ENCODE measurements at regions not wholly inside any gene's neighbourhood (a gene's known extent, or its start where the extent isn't known, plus 50 kb on each side); places are given as distances from the start of the nearest gene placed in this dataset.

- Histone ChIP-seq H3K4me3 (ENCODE audit: low read length in 3 of 3) (no peak overlapping the region), H3K4me1 (ENCODE audit: control insufficient read depth in 2 of 3, insufficient read depth in 2 of 3, low read depth in 1 of 3, low read length in 3 of 3) (peaks cover 0 to 2% (median 0%) of the 10 kb centered on the region in 3 donors), H3K27ac (ENCODE audit: low read depth in 2 of 2, low read length in 2 of 2) (no peak overlapping the region), H3K9me3 (ENCODE audit: control insufficient read depth in 2 of 3, insufficient read depth in 1 of 3, low read length in 3 of 3) (no peaks in the 10 kb centered on the region), H3K9ac (ENCODE audit: low read length in 3 of 3) (no peak overlapping the region), H3K27me3 (ENCODE audit: control insufficient read depth, insufficient read depth, low read length) (no peaks in the 10 kb centered on the region), H3K36me3 (ENCODE audit: control insufficient read depth in 2 of 3, insufficient read depth in 3 of 3, low read length in 3 of 3) (no peaks in the 10 kb centered on the region)
- intact Hi-C loops (cut with DNase I) = no loop called here
- DNase-seq (no peak), FAIRE-seq (no peak)
- TF ChIP-seq CTCF (IDR thresholded peaks at IDR 0.05; ENCODE audit: borderline replicate concordance, extremely low read depth, insufficient read depth) = no peak
Measured at GRCh38 chr22:27682437-27682836, 119.1 kb downstream of the MN1 start.

- no peaks in the 10 kb centered on the region for H3K36me3 ChIP-seq (ENCODE audit: control insufficient read depth in 2 of 3, insufficient read depth in 3 of 3, low read length in 3 of 3)
- intact Hi-C loops (cut with DNase I) = no loop called here
- no peak overlapping the region for H3K27ac ChIP-seq (ENCODE audit: low read depth in 2 of 2, low read length in 2 of 2)
- H3K9ac ChIP-seq (ENCODE audit: low read length in 3 of 3) = no peak overlapping the region
- no peak for TF ChIP-seq CTCF (IDR thresholded peaks at IDR 0.05; ENCODE audit: borderline replicate concordance, extremely low read depth, insufficient read depth)
- H3K9me3 ChIP-seq (ENCODE audit: control insufficient read depth in 2 of 3, insufficient read depth in 1 of 3, low read length in 3 of 3) = peaks cover 0 to 5% (median 0%) of the 10 kb centered on the region in 3 donors
- no peak overlapping the region for H3K4me3 ChIP-seq (ENCODE audit: low read length in 3 of 3)
- no peak for FAIRE-seq
- H3K4me1 ChIP-seq (ENCODE audit: control insufficient read depth in 2 of 3, insufficient read depth in 2 of 3, low read depth in 1 of 3, low read length in 3 of 3) = no peaks in the 10 kb centered on the region
- H3K27me3 ChIP-seq (ENCODE audit: control insufficient read depth, insufficient read depth, low read length) = no peaks in the 10 kb centered on the region
- peak in 1 of 5 donors; percentile 43 for DNase-seq
Measured at GRCh38 chr22:27684901-27685300, 116.7 kb downstream of the MN1 start.

- Histone ChIP-seq H3K9ac (ENCODE audit: low read length in 3 of 3) (no peak overlapping the region), H3K9me3 (ENCODE audit: control insufficient read depth in 2 of 3, insufficient read depth in 1 of 3, low read length in 3 of 3) (peaks cover 0 to 8% (median 0%) of the 10 kb centered on the region in 3 donors), H3K27me3 (ENCODE audit: control insufficient read depth, insufficient read depth, low read length) (no peaks in the 10 kb centered on the region), H3K27ac (ENCODE audit: low read depth in 2 of 2, low read length in 2 of 2) (no peak overlapping the region), H3K4me1 (ENCODE audit: control insufficient read depth in 2 of 3, insufficient read depth in 2 of 3, low read depth in 1 of 3, low read length in 3 of 3) (no peaks in the 10 kb centered on the region), H3K36me3 (ENCODE audit: control insufficient read depth in 2 of 3, insufficient read depth in 3 of 3, low read length in 3 of 3) (no peaks in the 10 kb centered on the region), H3K4me3 (ENCODE audit: low read length in 3 of 3) (no peak overlapping the region)
- intact Hi-C loops (cut with DNase I) = no loop called here
- no peak for DNase-seq
- no peak for FAIRE-seq
- TF ChIP-seq CTCF (IDR thresholded peaks at IDR 0.05; ENCODE audit: borderline replicate concordance, extremely low read depth, insufficient read depth) = no peak
Measured at GRCh38 chr22:27685515-27685914, 116.0 kb downstream of the MN1 start.

GRCh38 chr22:27685970-27686369, 115.6 kb downstream of the MN1 start:
- no peak overlapping the region for H3K9ac ChIP-seq (ENCODE audit: low read length in 3 of 3)
- DNase-seq = no peak
- H3K4me1 ChIP-seq (ENCODE audit: control insufficient read depth in 2 of 3, insufficient read depth in 2 of 3, low read depth in 1 of 3, low read length in 3 of 3) = no peaks in the 10 kb centered on the region

More at GRCh38 chr22:27685970-27686369, 115.6 kb downstream of the MN1 start:
- Histone ChIP-seq H3K4me3 (ENCODE audit: low read length in 3 of 3) (no peak overlapping the region), H3K27ac (ENCODE audit: low read depth in 2 of 2, low read length in 2 of 2) (peak overlapping the region in 1 of 2 donors; percentile 12), H3K36me3 (ENCODE audit: control insufficient read depth in 2 of 3, insufficient read depth in 3 of 3, low read length in 3 of 3) (no peaks in the 10 kb centered on the region), H3K27me3 (ENCODE audit: control insufficient read depth, insufficient read depth, low read length) (no peaks in the 10 kb centered on the region), H3K9me3 (ENCODE audit: control insufficient read depth in 2 of 3, insufficient read depth in 1 of 3, low read length in 3 of 3) (peaks cover 0 to 9% (median 0%) of the 10 kb centered on the region in 3 donors)
- intact Hi-C loops (cut with DNase I) = no loop called here
- FAIRE-seq = no peak
- TF ChIP-seq CTCF (IDR thresholded peaks at IDR 0.05; ENCODE audit: borderline replicate concordance, extremely low read depth, insufficient read depth) = no peak

Data from kidney (tissue), 13 donors.